Activated CD8-positive, alpha-beta memory T cell treated with anti-CD3 and anti-CD28 coated beads, Interleukin-2, amount 10 ng/mL, durations not matched to agents 7 days and 5 days (primary cell): ENCODE measurements at regions not wholly inside any gene's neighbourhood (a gene's known extent, or its start where the extent isn't known, plus 50 kb on each side); places are given as distances from the start of the nearest gene placed in this dataset.

Experiments used
- ATAC-seq: fragments of 150-1000 bp; cut with Tn5 transposase; one replicate; pipeline ENCODE4 v1.10.0; 2021; ENCODE audit warnings: moderate library complexity
- CTCF ChIA-PET: fragments of 350-600 bp; sonication (Branson Sonifier 250); formaldehyde crosslinking; loops from one replicate; lab custom pipeline; 2021; ENCODE audit warnings: antibody characterized with exemption; lab: Charles Lee
- DNase-seq: peaks from one replicate; pipeline ENCODE4 v3.0.0-alpha.2; 2020
- H3K27ac Mint-ChIP-seq: one replicate; pipeline ENCODE4 v1.8.0; 2021; ENCODE audit warnings: mild to moderate bottlenecking, mixed read lengths
- H3K27me3 Mint-ChIP-seq: one replicate; pipeline ENCODE4 v1.8.0; 2021; ENCODE audit warnings: mixed read lengths
- H3K36me3 Mint-ChIP-seq: one replicate; pipeline ENCODE4 v1.8.0; 2021; ENCODE audit warnings: mild to moderate bottlenecking, mixed read lengths
- H3K4me1 Mint-ChIP-seq: one replicate; pipeline ENCODE4 v1.8.0; 2021; ENCODE audit warnings: mixed read lengths
- H3K4me3 Mint-ChIP-seq: one replicate; pipeline ENCODE4 v1.8.0; 2021; ENCODE audit warnings: mild to moderate bottlenecking, moderate library complexity, mixed read lengths
- H3K9me3 Mint-ChIP-seq: one replicate; pipeline ENCODE4 v1.8.0; 2022; ENCODE audit warnings: low read depth, mixed read lengths

GRCh38 chr5:88391991-88392390 lies 123.3 kb upstream of the TMEM161B start:
- DNase-seq = no peak
- peaks cover 2% of the 10 kb centered on the region for H3K27me3 Mint-ChIP-seq
- H3K36me3 Mint-ChIP-seq = no peaks in the 10 kb centered on the region
- no peaks in the 10 kb centered on the region for H3K4me1 Mint-ChIP-seq
- CTCF ChIA-PET = no interaction called here
- no peak overlapping the region for H3K4me3 Mint-ChIP-seq
- H3K27ac Mint-ChIP-seq = no peak overlapping the region
- ATAC-seq = no peak
- no peaks in the 10 kb centered on the region for H3K9me3 Mint-ChIP-seq

DNA sequence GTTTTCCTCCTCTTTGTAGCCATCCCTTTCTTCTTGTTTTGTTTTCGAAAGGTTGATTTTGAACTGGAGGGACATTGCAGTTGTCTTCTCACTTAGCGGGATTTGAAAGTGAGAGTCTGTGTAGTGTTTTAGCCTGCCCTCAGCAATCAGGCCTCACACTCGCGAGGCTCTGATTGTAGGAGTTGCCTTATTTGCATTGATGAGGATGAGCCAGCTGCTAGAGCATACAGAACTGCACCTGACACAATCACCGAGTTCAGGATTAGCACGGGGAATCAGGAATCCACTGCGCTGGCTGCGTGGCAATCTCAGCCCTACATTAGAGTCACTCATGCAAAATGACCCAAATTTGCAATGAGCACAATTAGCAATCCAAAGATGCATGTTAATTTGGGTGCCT lies 122.5 kb upstream of the TMEM161B start:
- H3K27ac Mint-ChIP-seq = no peak overlapping the region
- DNase-seq (no peak), ATAC-seq (no peak)
- CTCF ChIA-PET = no interaction called here
- no peaks in the 10 kb centered on the region for H3K9me3 Mint-ChIP-seq
- H3K27me3 Mint-ChIP-seq = peaks cover 2% of the 10 kb centered on the region
- H3K4me3 Mint-ChIP-seq = no peak overlapping the region
- no peaks in the 10 kb centered on the region for H3K36me3 Mint-ChIP-seq
- H3K4me1 Mint-ChIP-seq = no peaks in the 10 kb centered on the region

- H3K36me3 Mint-ChIP-seq = no peaks in the 10 kb centered on the region
- no peaks in the 10 kb centered on the region for H3K9me3 Mint-ChIP-seq
- no peaks in the 10 kb centered on the region for H3K4me1 Mint-ChIP-seq
- CTCF ChIA-PET = no interaction called here
- H3K27me3 Mint-ChIP-seq = peaks cover 2% of the 10 kb centered on the region
- no peak overlapping the region for H3K4me3 Mint-ChIP-seq
- ATAC-seq (no peak), DNase-seq (no peak)
- H3K27ac Mint-ChIP-seq = no peak overlapping the region
Observed at GRCh38 chr5:88390481-88390880, 121.8 kb upstream of the TMEM161B start.

GRCh38 chr5:88390096-88390441 lies 121.4 kb upstream of the TMEM161B start:
- Mint-ChIP-seq H3K27me3 (peaks cover 2% of the 10 kb centered on the region), H3K9me3 (no peaks in the 10 kb centered on the region), H3K4me1 (no peaks in the 10 kb centered on the region), H3K4me3 (no peak overlapping the region), H3K27ac (no peak overlapping the region), H3K36me3 (no peaks in the 10 kb centered on the region)
- CTCF ChIA-PET = no interaction called here
- ATAC-seq (no peak), DNase-seq (no peak)

- DNase-seq = no peak
- H3K36me3 Mint-ChIP-seq = no peaks in the 10 kb centered on the region
- ATAC-seq = no peak
- H3K4me1 Mint-ChIP-seq = no peaks in the 10 kb centered on the region
- no peak overlapping the region for H3K4me3 Mint-ChIP-seq
- no peaks in the 10 kb centered on the region for H3K27me3 Mint-ChIP-seq
- no peaks in the 10 kb centered on the region for H3K9me3 Mint-ChIP-seq
- CTCF ChIA-PET = no interaction called here
- H3K27ac Mint-ChIP-seq = no peak overlapping the region
Observed at GRCh38 chr5:88389338-88390095, 120.9 kb upstream of the TMEM161B start.

- no peaks in the 10 kb centered on the region for H3K4me1 Mint-ChIP-seq
- DNase-seq (no peak), ATAC-seq (no peak)
Observed at GRCh38 chr5:88388476-88389337, 120.1 kb upstream of the TMEM161B start.

DNA sequence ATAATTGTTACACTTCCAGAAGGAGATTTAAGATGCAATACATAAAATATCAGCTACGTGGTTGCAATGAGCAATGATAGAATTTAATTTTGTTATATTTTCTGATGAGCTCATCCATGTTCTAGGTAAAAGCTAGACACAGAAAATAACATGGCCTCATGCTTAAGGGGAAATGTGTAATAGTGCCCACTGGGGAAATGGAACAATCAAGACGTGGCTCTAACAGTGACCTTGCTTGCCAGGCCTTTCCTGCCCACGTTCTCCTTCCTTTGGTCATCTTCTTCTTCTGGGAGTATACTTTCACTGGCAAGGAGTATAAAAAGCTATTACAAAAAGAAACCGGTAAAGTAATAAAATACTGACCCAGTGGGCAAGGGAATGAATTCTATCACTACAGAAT lies 116.2 kb upstream of the TMEM161B start:
- CTCF ChIA-PET = interaction anchor here (2.8 kb wide), 1 partner anchor 11 kb away, joined by 7 read pairs; no protein-coding TSS in a partner anchor
- H3K36me3 Mint-ChIP-seq = no peaks in the 10 kb centered on the region
- H3K9me3 Mint-ChIP-seq = no peaks in the 10 kb centered on the region
- H3K27me3 Mint-ChIP-seq = no peaks in the 10 kb centered on the region
- no peak overlapping the region for H3K4me3 Mint-ChIP-seq
- no peak overlapping the region for H3K27ac Mint-ChIP-seq
- no peaks in the 10 kb centered on the region for H3K4me1 Mint-ChIP-seq
- ATAC-seq (no peak), DNase-seq (no peak)

More at GRCh38 chr5:88388476-88389337, 120.1 kb upstream of the TMEM161B start:
- H3K27me3 Mint-ChIP-seq = no peaks in the 10 kb centered on the region
- no peak overlapping the region for H3K27ac Mint-ChIP-seq
- no peaks in the 10 kb centered on the region for H3K9me3 Mint-ChIP-seq
- H3K36me3 Mint-ChIP-seq = no peaks in the 10 kb centered on the region
- CTCF ChIA-PET = no interaction called here
- H3K4me3 Mint-ChIP-seq = no peak overlapping the region

DNA sequence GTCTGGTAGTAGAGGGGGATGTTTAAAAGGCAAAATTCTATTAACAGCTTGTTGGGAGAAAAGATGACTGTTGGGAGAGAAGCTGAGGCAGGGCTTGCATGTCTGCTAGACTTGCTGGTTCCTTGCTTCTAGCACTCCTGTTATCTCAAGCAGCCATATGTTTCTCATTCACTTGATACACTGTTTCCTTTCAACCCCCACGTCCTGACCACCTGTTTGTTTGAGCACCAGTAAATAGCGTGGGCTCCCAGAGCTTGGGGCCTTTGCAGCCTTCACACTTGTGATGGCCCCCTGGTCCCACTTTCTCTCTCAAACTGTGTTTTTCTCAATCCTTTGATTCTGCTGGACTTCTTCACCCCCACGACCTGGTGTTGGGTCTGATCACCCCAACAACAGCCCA lies 111.7 kb upstream of the TMEM161B start:
- Mint-ChIP-seq H3K27ac (no peak overlapping the region), H3K27me3 (no peaks in the 10 kb centered on the region), H3K4me3 (no peak overlapping the region), H3K4me1 (no peaks in the 10 kb centered on the region), H3K36me3 (no peaks in the 10 kb centered on the region), H3K9me3 (no peaks in the 10 kb centered on the region)
- CTCF ChIA-PET = no interaction called here
- ATAC-seq (no peak), DNase-seq (no peak)

GRCh38 chr5:88377705-88378656 lies 109.3 kb upstream of the TMEM161B start:
- no peak for DNase-seq
- H3K27ac Mint-ChIP-seq = no peak overlapping the region
- no peaks in the 10 kb centered on the region for H3K9me3 Mint-ChIP-seq
- no peak overlapping the region for H3K4me3 Mint-ChIP-seq
- H3K4me1 Mint-ChIP-seq = peaks cover 3% of the 10 kb centered on the region
- H3K27me3 Mint-ChIP-seq = no peaks in the 10 kb centered on the region
- CTCF ChIA-PET = no interaction called here
- H3K36me3 Mint-ChIP-seq = no peaks in the 10 kb centered on the region
- ATAC-seq = no peak

GRCh38 chr5:88377240-88377639 lies 108.6 kb upstream of the TMEM161B start:
- Mint-ChIP-seq H3K4me1 (peaks cover 3% of the 10 kb centered on the region), H3K4me3 (no peak overlapping the region), H3K36me3 (no peaks in the 10 kb centered on the region), H3K27me3 (no peaks in the 10 kb centered on the region), H3K27ac (no peak overlapping the region), H3K9me3 (no peaks in the 10 kb centered on the region)
- ATAC-seq = no peak
- CTCF ChIA-PET = no interaction called here
- DNase-seq = no peak

- CTCF ChIA-PET = no interaction called here
- DNase-seq = no peak
- no peak overlapping the region for H3K27ac Mint-ChIP-seq
- ATAC-seq = no peak
- H3K9me3 Mint-ChIP-seq = no peaks in the 10 kb centered on the region
- H3K4me1 Mint-ChIP-seq = peaks cover 3% of the 10 kb centered on the region
- H3K27me3 Mint-ChIP-seq = no peaks in the 10 kb centered on the region
- H3K36me3 Mint-ChIP-seq = no peaks in the 10 kb centered on the region
- no peak overlapping the region for H3K4me3 Mint-ChIP-seq
Observed at GRCh38 chr5:88376728-88377127, 108.1 kb upstream of the TMEM161B start.

- no peak for ATAC-seq
- Mint-ChIP-seq H3K4me1 (peaks cover 3% of the 10 kb centered on the region), H3K27me3 (no peaks in the 10 kb centered on the region), H3K9me3 (no peaks in the 10 kb centered on the region), H3K27ac (no peak overlapping the region), H3K36me3 (no peaks in the 10 kb centered on the region), H3K4me3 (no peak overlapping the region)
- CTCF ChIA-PET = interaction anchor here (2.3 kb wide), 1 partner anchor 9 kb away, joined by 7 read pairs; no protein-coding TSS in a partner anchor
- no peak for DNase-seq
Observed at GRCh38 chr5:88374391-88374790, 105.7 kb upstream of the TMEM161B start.

DNA sequence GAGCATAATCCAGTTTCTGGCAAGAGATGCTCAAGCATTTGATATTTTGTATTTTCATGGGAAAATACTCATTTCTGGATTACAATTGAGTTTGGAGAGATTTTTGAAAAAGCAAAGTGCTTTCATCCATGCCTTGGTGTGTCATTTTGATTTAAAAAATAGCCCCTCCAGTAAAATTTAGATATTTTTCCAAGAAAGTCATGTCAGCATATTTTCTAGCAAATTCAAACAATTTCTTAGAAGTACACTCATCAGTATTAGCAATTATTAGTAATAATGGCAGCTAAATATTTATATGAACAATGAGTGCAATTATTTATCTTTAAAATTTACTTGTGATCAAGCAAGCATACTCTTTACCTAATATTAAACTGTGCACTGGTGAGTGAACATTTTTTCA lies 102.2 kb upstream of the TMEM161B start:
- H3K27me3 Mint-ChIP-seq = peaks cover 2% of the 10 kb centered on the region
- H3K4me1 Mint-ChIP-seq = peaks cover 3% of the 10 kb centered on the region
- H3K27ac Mint-ChIP-seq = no peak overlapping the region
- DNase-seq (no peak), ATAC-seq (no peak)
- H3K36me3 Mint-ChIP-seq = no peaks in the 10 kb centered on the region
- no peaks in the 10 kb centered on the region for H3K9me3 Mint-ChIP-seq
- CTCF ChIA-PET = no interaction called here
- no peak overlapping the region for H3K4me3 Mint-ChIP-seq
